ENCODE measurements at regions not wholly inside any gene's neighbourhood (a gene's known extent, or its start where the extent isn't known, plus 50 kb on each side); places are given as distances from the start of the nearest gene placed in this dataset.

- 0 out of 2 replicates have a peak, but pooled peaks cover 8% of the 10 kb centered on the region for H3K4me1 ChIP-seq (replicated peaks; ENCODE audit: insufficient read depth)
- no peak overlapping the region for H2AFZ ChIP-seq
- ChIA-PET CTCF (no interaction called here), POLR2A (ENCODE audit: unreplicated experiment) (no interaction called here)
- TF ChIP-seq EZH2 (IDR thresholded peaks at IDR 0.05; ENCODE audit: low read depth) (no peak), CTCF (conservative IDR thresholded peaks at IDR 0.05) (no peak)
- no peaks in the 10 kb centered on the region for H4K20me1 ChIP-seq (ENCODE audit: insufficient read depth)
- no peaks in the 10 kb centered on the region for H3K9me3 ChIP-seq (ENCODE audit: insufficient read depth, low read depth)
- DNase-seq = no peak
- no peaks in the 10 kb centered on the region for H3K36me3 ChIP-seq (ENCODE audit: low read depth)
- intact Hi-C loops (cut with micrococcal nuclease; ENCODE audit: unreplicated experiment) = no loop called here
- H3K9me2 ChIP-seq (ENCODE audit: insufficient read depth) = no peaks in the 10 kb centered on the region
- BruUV-seq (replicated peaks) = no TSS peak
- no peak overlapping the region for H3K4me3 ChIP-seq
- no peaks in the 10 kb centered on the region for H3F3A ChIP-seq (ENCODE audit: insufficient read depth, low read depth)
- no peaks in the 10 kb centered on the region for H3K27me3 ChIP-seq (ENCODE audit: insufficient read depth, low read depth)
- H3K4me2 ChIP-seq = no peak overlapping the region
- H3K79me2 ChIP-seq (ENCODE audit: low read depth) = no peaks in the 10 kb centered on the region
- no peak overlapping the region for H3K27ac ChIP-seq
Measured at GRCh38 chr9:38234479-38235170, 157.9 kb upstream of the ALDH1B1 start.

DNA sequence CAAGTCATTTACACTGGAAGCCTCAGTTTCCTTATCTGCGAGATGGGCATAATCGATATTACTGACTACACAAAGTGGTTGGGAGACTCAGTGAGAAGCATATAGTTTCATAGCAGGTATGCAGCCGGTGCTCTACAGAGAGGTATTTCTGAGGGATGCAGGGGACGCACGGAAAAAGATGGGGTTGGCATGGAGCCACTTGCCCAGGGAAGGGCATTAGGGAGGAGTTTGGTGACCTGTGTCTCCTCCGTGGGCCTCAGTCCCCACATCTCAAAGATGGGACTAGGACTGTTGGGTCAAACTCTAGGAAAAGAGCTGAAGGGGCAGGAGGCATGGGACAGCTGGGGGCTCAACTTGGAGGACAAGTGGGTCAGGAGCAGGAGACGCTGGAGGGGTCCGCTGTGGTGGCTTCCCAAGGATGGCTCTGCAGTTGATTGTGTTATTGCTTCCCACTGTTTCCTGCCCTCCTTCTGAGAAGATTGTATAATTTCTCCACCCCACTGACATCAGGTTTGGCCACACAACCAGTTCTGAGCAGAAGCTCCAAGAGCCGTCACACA lies 158.6 kb upstream of the ALDH1B1 start:
- Histone ChIP-seq H3K4me2 (no peak overlapping the region), H3K36me3 (ENCODE audit: low read depth) (no peaks in the 10 kb centered on the region), H3F3A (ENCODE audit: insufficient read depth, low read depth) (no peaks in the 10 kb centered on the region), H3K27ac (no peak overlapping the region), H3K4me1 (replicated peaks; ENCODE audit: insufficient read depth) (peaks cover 11% of the 10 kb centered on the region), H3K9me3 (ENCODE audit: insufficient read depth, low read depth) (no peaks in the 10 kb centered on the region), H4K20me1 (ENCODE audit: insufficient read depth) (no peaks in the 10 kb centered on the region), H3K9me2 (ENCODE audit: insufficient read depth) (no peaks in the 10 kb centered on the region), H3K4me3 (no peak overlapping the region), H3K27me3 (ENCODE audit: insufficient read depth, low read depth) (no peaks in the 10 kb centered on the region), H3K79me2 (ENCODE audit: low read depth) (no peaks in the 10 kb centered on the region), H2AFZ (no peak overlapping the region)
- intact Hi-C loops (cut with micrococcal nuclease; ENCODE audit: unreplicated experiment) = no loop called here
- TF ChIP-seq CTCF (conservative IDR thresholded peaks at IDR 0.05) (no peak), EZH2 (IDR thresholded peaks at IDR 0.05; ENCODE audit: low read depth) (no peak)
- no TSS peak for BruUV-seq (replicated peaks)
- DNase-seq = no peak
- CTCF ChIA-PET = no interaction called here
- POLR2A ChIA-PET (ENCODE audit: unreplicated experiment) = no interaction called here

- no peak overlapping the region for H3K4me3 ChIP-seq
- no peaks in the 10 kb centered on the region for H3K27me3 ChIP-seq (ENCODE audit: insufficient read depth, low read depth)
- no TSS peak for BruUV-seq (replicated peaks)
- H3K79me2 ChIP-seq (ENCODE audit: low read depth) = no peaks in the 10 kb centered on the region
- H3K4me2 ChIP-seq = no peak overlapping the region
- no peak overlapping the region for H3K27ac ChIP-seq
- no peaks in the 10 kb centered on the region for H3K9me2 ChIP-seq (ENCODE audit: insufficient read depth)
- peaks cover 17% of the 10 kb centered on the region for H3K4me1 ChIP-seq (replicated peaks; ENCODE audit: insufficient read depth)
- intact Hi-C loops (cut with micrococcal nuclease; ENCODE audit: unreplicated experiment) = no loop called here
- no peak overlapping the region for H2AFZ ChIP-seq
- no peaks in the 10 kb centered on the region for H4K20me1 ChIP-seq (ENCODE audit: insufficient read depth)
- H3F3A ChIP-seq (ENCODE audit: insufficient read depth, low read depth) = peaks cover under 1% of the 10 kb centered on the region; the same call in 1 of the 2 replicates
- no peak for TF ChIP-seq EZH2 (IDR thresholded peaks at IDR 0.05; ENCODE audit: low read depth)
- no peak for TF ChIP-seq CTCF (conservative IDR thresholded peaks at IDR 0.05)
- DNase-seq = no peak
- H3K36me3 ChIP-seq (ENCODE audit: low read depth) = no peaks in the 10 kb centered on the region
- CTCF ChIA-PET = no interaction called here
- POLR2A ChIA-PET (ENCODE audit: unreplicated experiment) = no interaction called here
- no peaks in the 10 kb centered on the region for H3K9me3 ChIP-seq (ENCODE audit: insufficient read depth, low read depth)
Measured at GRCh38 chr9:38233343-38233742, 159.2 kb upstream of the ALDH1B1 start.
